OCI-LY3 (cell line): ENCODE measurements at regions not wholly inside any gene's neighbourhood (a gene's known extent, or its start where the extent isn't known, plus 50 kb on each side); places are given as distances from the start of the nearest gene placed in this dataset.

Source experiments
- CTCF ChIP-seq: fragments of 200-600, 300-600 bp; sonication (generic); IDR thresholded peaks from 2 replicates; pipeline ENCODE4 v1.5.1; 2014; ENCODE audit warnings: antibody characterized with exemption, low read length, low read depth
- EZH2phosphoT487 ChIP-seq: fragments of 200-600 bp; shearing (Covaris generic); IDR thresholded peaks from 2 replicates; pipeline ENCODE4 v1.6.1; 2018; ENCODE audit warnings: antibody characterized with exemption, mixed run types, low read depth

GRCh38 chr9:90552317-90552716 lies 90.3 kb downstream of the DIRAS2 start:
- TF ChIP-seq CTCF: no peak
- no peak for TF ChIP-seq EZH2phosphoT487
